ENCODE measurements at regions not wholly inside any gene's neighbourhood (a gene's known extent, or its start where the extent isn't known, plus 50 kb on each side); places are given as distances from the start of the nearest gene placed in this dataset.

GRCh38 chr20:5401277-5401875 lies 84.6 kb upstream of the PROKR2 start:
- Histone ChIP-seq H3K27ac (ENCODE audit: low read depth, low read length) (no peak overlapping the region), H3K4me2 (ENCODE audit: insufficient read depth in 1 of 2, low read depth in 2 of 2, low read length in 2 of 2) (no peak overlapping the region), H3K23me2 (ENCODE audit: low read depth, low read length) (no peaks in the 10 kb centered on the region; the same call in 1 of the 2 replicates), H2BK120ac (replicated peaks; ENCODE audit: low read depth, low read length) (no peak overlapping the region), H2AFZ (ENCODE audit: low read length) (no peak overlapping the region), H3K23ac (ENCODE audit: insufficient read length) (no peak overlapping the region), H3K36me3 (ENCODE audit: control insufficient read depth in 2 of 4, insufficient read depth in 4 of 4, low read length in 3 of 4) (no peaks in the 10 kb centered on the region), H4K20me1 (replicated peaks in 1 of 2; ENCODE audit: control insufficient read depth in 1 of 2, insufficient read depth in 2 of 2, low read length in 2 of 2) (no peaks in the 10 kb centered on the region), H4K5ac (ENCODE audit: insufficient read length, low read depth, low read length) (no peak overlapping the region), H3K56ac (replicated peaks; ENCODE audit: insufficient read length, low read depth, low read length) (no peak overlapping the region), H3K27me3 (replicated peaks in 1 of 4; ENCODE audit: control insufficient read depth in 3 of 4, extremely low read depth in 1 of 4, insufficient read depth in 3 of 4, low read length in 3 of 4) (no peaks in the 10 kb centered on the region), H3K4me1 (replicated peaks in 1 of 4; ENCODE audit: control insufficient read depth in 3 of 4, insufficient read depth in 4 of 4, low read length in 3 of 4) (no peaks in the 10 kb centered on the region), H3K4ac (replicated peaks; ENCODE audit: insufficient read length, low read depth, low read length) (no peak overlapping the region), H3K79me2 (ENCODE audit: control insufficient read depth in 1 of 2, insufficient read depth in 2 of 2, low read length in 2 of 2) (no peaks in the 10 kb centered on the region), H3K14ac (ENCODE audit: insufficient read length) (no peak overlapping the region), H2BK12ac (ENCODE audit: low read depth, low read length) (no peak overlapping the region), H4K91ac (replicated peaks; ENCODE audit: insufficient read length, low read length) (no peak overlapping the region), H3K4me3 (ENCODE audit: extremely low read depth in 1 of 4, insufficient read depth in 2 of 4, low read depth in 3 of 4, low read length in 4 of 4) (no peak overlapping the region), H4K8ac (ENCODE audit: extremely low read depth, insufficient read depth, low read length) (no peak overlapping the region), H3K18ac (ENCODE audit: extremely low read depth, low read length) (no peak overlapping the region), H2AK5ac (ENCODE audit: low read depth, low read length) (no peak overlapping the region), H2BK5ac (ENCODE audit: low read depth, low read length) (no peak overlapping the region), H2BK20ac (ENCODE audit: low read length) (no peak overlapping the region), H2BK15ac (ENCODE audit: low read length) (no peak overlapping the region), H3K9me3 (ENCODE audit: insufficient read depth in 2 of 2, low read depth in 1 of 2, low read length in 1 of 2) (peaks cover 0 to 3% of the 10 kb centered on the region in 2 experiments; a peak in 2 of 4 replicates), H3K9ac (replicated peaks in 1 of 4; ENCODE audit: extremely low read depth in 1 of 4, low read depth in 3 of 4, low read length in 3 of 4) (no peak overlapping the region), H3K79me1 (ENCODE audit: low read depth, low read length) (no peaks in the 10 kb centered on the region)
- 89% methylated on average over 2 of the region's 2 CpGs; no CpG with 5 or more reads in 1 of the 2 experiments for WGBS, 2 experiments (ENCODE audit: extremely low coverage in 1 of 2, insufficient coverage in 1 of 2, insufficient read length in 1 of 2, insufficient replicate concordance in 2 of 2, low coverage in 1 of 2, low lambda C conversion rate in 2 of 2, missing lambda C conversion rate in 1 of 2)
- DNase-seq (ENCODE audit: low read depth in 1 of 2, low spot score in 2 of 2) = no peak
- CTCF ChIA-PET (ENCODE audit: partially characterized antibody) = interaction anchor here (0.6 to 4.7 kb wide), 21 partner anchors 9 to 342 kb away, joined by 3 to 53 read pairs (median 7); no protein-coding TSS in a partner anchor
- no peak for FAIRE-seq
- POLR2A ChIA-PET (ENCODE audit: partially characterized antibody) = no interaction called here
- TF ChIP-seq SUZ12 (IDR thresholded peaks at IDR 0.05; ENCODE audit: low read length) = no peak
- no peak for TF ChIP-seq CHD1 (IDR thresholded peaks at IDR 0.05; ENCODE audit: low read depth, low read length)
- TF ChIP-seq POU5F1 (IDR thresholded peaks at IDR 0.05; ENCODE audit: low read depth, low read length) = no peak
- no peak for TF ChIP-seq HDAC2 (IDR thresholded peaks at IDR 0.05; ENCODE audit: borderline replicate concordance in 1 of 2, low read depth in 2 of 2, low read length in 2 of 2)
- TF ChIP-seq KDM5A (IDR thresholded peaks at IDR 0.05; ENCODE audit: low read length) = no peak
- TF ChIP-seq CTCF (IDR thresholded peaks at IDR 0.05; ENCODE audit: control extremely low read depth in 1 of 3, insufficient read depth in 1 of 3, low read depth in 1 of 3, low read length in 3 of 3) = no peak
- TF ChIP-seq FOSL1 (IDR thresholded peaks at IDR 0.05; ENCODE audit: insufficient read depth, low read depth, low read length) = no peak
- TF ChIP-seq SP4 (IDR thresholded peaks at IDR 0.05; ENCODE audit: low read length) = no peak
- TF ChIP-seq SIN3A (conservative IDR thresholded peaks at IDR 0.05 in 1 of 2, IDR thresholded peaks at IDR 0.05 in 1 of 2; ENCODE audit: low read depth in 1 of 2, low read length in 2 of 2) = no peak
- no peak for TF ChIP-seq GTF2F1 (IDR thresholded peaks at IDR 0.05; ENCODE audit: borderline replicate concordance, low read depth, low read length)
